ENCODE measurements at regions not wholly inside any gene's neighbourhood (a gene's known extent, or its start where the extent isn't known, plus 50 kb on each side); places are given as distances from the start of the nearest gene placed in this dataset.

DNA sequence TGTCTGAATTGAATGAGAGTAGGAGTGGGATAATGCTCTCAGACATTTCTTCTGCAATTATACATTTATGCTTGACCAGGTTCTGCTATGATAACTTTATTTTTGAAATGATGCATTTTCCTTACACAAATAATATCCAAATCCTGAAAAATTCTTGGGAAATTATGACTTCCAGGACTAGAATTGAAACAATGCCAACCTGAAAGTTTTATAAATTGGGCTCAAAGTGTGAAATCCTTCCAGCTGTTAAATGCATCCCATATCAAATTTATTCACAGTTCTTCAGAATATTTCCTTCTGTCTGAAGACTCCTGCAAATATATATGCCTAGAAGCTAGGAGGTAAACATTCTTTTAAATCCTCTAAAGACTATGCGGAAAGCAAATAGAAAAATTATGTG lies 155.7 kb upstream of the EYA4 start:
- no peaks in the 10 kb centered on the region for H3K79me2 ChIP-seq
- no peaks in the 10 kb centered on the region for H3K9me3 ChIP-seq (ENCODE audit: low read depth)
- H2AFZ ChIP-seq = no peak overlapping the region
- no peak for DNase-seq (ENCODE audit: low spot score)
- no peaks in the 10 kb centered on the region for H3K4me1 ChIP-seq (ENCODE audit: insufficient read depth)
- no peak overlapping the region for H3K4me3 ChIP-seq
- 93% methylated on average over 1 of the region's 1 CpG for WGBS (ENCODE audit: low lambda C conversion rate, missing lambda C conversion rate)
- no peak overlapping the region for H3K4me2 ChIP-seq
- no peak overlapping the region for H3K27ac ChIP-seq
- TF ChIP-seq EZH2 (IDR thresholded peaks at IDR 0.05; ENCODE audit: borderline replicate concordance) (no peak), EZH2phosphoT487 (IDR thresholded peaks at IDR 0.05; ENCODE audit: low read depth, severe bottlenecking, unreplicated experiment) (no peak)
- TF ChIP-seq, protein P1, sequence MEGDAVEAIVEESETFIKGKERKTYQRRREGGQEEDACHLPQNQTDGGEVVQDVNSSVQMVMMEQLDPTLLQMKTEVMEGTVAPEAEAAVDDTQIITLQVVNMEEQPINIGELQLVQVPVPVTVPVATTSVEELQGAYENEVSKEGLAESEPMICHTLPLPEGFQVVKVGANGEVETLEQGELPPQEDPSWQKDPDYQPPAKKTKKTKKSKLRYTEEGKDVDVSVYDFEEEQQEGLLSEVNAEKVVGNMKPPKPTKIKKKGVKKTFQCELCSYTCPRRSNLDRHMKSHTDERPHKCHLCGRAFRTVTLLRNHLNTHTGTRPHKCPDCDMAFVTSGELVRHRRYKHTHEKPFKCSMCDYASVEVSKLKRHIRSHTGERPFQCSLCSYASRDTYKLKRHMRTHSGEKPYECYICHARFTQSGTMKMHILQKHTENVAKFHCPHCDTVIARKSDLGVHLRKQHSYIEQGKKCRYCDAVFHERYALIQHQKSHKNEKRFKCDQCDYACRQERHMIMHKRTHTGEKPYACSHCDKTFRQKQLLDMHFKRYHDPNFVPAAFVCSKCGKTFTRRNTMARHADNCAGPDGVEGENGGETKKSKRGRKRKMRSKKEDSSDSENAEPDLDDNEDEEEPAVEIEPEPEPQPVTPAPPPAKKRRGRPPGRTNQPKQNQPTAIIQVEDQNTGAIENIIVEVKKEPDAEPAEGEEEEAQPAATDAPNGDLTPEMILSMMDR (IDR thresholded peaks at IDR 0.05; ENCODE audit: poor library complexity) = no peak
- no peaks in the 10 kb centered on the region for H3K27me3 ChIP-seq
- no peaks in the 10 kb centered on the region for H4K20me1 ChIP-seq (ENCODE audit: insufficient read depth, poor library complexity, severe bottlenecking)
- no peaks in the 10 kb centered on the region for H3K9me2 ChIP-seq (replicated peaks; ENCODE audit: insufficient read depth)
- H3K36me3 ChIP-seq (replicated peaks; ENCODE audit: insufficient read depth, low read depth) = no peaks in the 10 kb centered on the region

- Histone ChIP-seq H3K27ac (no peak overlapping the region), H3K9me2 (replicated peaks; ENCODE audit: insufficient read depth) (no peaks in the 10 kb centered on the region), H4K20me1 (ENCODE audit: insufficient read depth, poor library complexity, severe bottlenecking) (no peaks in the 10 kb centered on the region), H3K4me2 (no peak overlapping the region), H3K4me1 (ENCODE audit: insufficient read depth) (no peaks in the 10 kb centered on the region), H3K9me3 (ENCODE audit: low read depth) (no peaks in the 10 kb centered on the region), H2AFZ (no peak overlapping the region), H3K4me3 (no peak overlapping the region), H3K79me2 (no peaks in the 10 kb centered on the region), H3K36me3 (replicated peaks; ENCODE audit: insufficient read depth, low read depth) (no peaks in the 10 kb centered on the region), H3K27me3 (no peaks in the 10 kb centered on the region)
- DNase-seq (ENCODE audit: low spot score) = no peak
- WGBS (ENCODE audit: low lambda C conversion rate, missing lambda C conversion rate) = 82% methylated on average over 2 of the region's 2 CpGs
- TF ChIP-seq EZH2 (IDR thresholded peaks at IDR 0.05; ENCODE audit: borderline replicate concordance) (no peak), EZH2phosphoT487 (IDR thresholded peaks at IDR 0.05; ENCODE audit: low read depth, severe bottlenecking, unreplicated experiment) (no peak)
- TF ChIP-seq, protein P1 (IDR thresholded peaks at IDR 0.05; ENCODE audit: poor library complexity) = no peak
Observed at GRCh38 chr6:133085896-133086295, 155.3 kb upstream of the EYA4 start.

DNA sequence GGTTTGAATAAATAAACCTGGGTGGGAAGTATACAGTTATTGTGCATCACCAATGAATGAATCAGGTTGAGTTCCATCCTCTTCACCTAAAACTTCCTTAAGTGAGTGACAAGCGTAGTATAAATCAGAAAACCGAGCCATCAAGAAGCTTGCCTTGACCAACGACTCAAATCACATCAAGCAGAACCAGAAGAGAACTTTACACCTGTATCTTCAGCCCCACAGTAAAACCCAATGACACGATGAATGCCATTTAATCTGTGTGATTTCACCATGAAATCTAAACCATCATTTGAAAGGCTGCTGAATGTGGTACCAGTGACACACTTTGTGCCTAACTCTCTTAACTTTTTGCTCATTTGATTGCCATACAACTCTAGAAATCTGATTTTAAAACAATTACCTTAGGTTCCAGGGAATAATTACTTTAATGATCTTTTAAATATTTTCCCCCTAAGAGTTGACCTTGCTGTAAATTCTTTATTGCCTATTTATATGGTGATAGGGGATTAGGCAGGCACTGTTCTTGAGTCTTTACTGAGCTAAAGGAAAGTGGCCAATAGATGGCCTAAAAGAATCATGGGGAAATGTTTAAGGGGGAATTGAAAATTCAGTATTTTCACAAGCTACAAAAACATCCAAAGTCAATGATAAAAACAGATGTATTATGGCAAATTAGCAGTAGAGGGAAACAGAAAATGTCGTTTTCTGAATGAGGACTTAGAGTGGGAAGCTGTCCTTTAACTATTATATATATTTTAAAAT lies 152.0 kb upstream of the EYA4 start:
- H4K20me1 ChIP-seq (ENCODE audit: insufficient read depth, poor library complexity, severe bottlenecking) = no peaks in the 10 kb centered on the region
- no peak for TF ChIP-seq EZH2 (IDR thresholded peaks at IDR 0.05; ENCODE audit: borderline replicate concordance)
- no peak for TF ChIP-seq EZH2phosphoT487 (IDR thresholded peaks at IDR 0.05; ENCODE audit: low read depth, severe bottlenecking, unreplicated experiment)
- TF ChIP-seq, protein P1 (IDR thresholded peaks at IDR 0.05; ENCODE audit: poor library complexity) = no peak
- no peaks in the 10 kb centered on the region for H3K79me2 ChIP-seq
- H3K27ac ChIP-seq = no peak overlapping the region
- 88% methylated on average over 5 of the region's 5 CpGs for WGBS (ENCODE audit: low lambda C conversion rate, missing lambda C conversion rate)
- no peaks in the 10 kb centered on the region for H3K4me1 ChIP-seq (ENCODE audit: insufficient read depth)
- no peaks in the 10 kb centered on the region for H3K9me2 ChIP-seq (replicated peaks; ENCODE audit: insufficient read depth)
- no peaks in the 10 kb centered on the region for H3K36me3 ChIP-seq (replicated peaks; ENCODE audit: insufficient read depth, low read depth)
- no peaks in the 10 kb centered on the region for H3K9me3 ChIP-seq (ENCODE audit: low read depth)
- DNase-seq (ENCODE audit: low spot score) = no peak
- H3K27me3 ChIP-seq = no peaks in the 10 kb centered on the region
- H3K4me3 ChIP-seq = no peak overlapping the region
- no peak overlapping the region for H2AFZ ChIP-seq
- no peak overlapping the region for H3K4me2 ChIP-seq
